ENCODE measurements at regions not wholly inside any gene's neighbourhood (a gene's known extent, or its start where the extent isn't known, plus 50 kb on each side); places are given as distances from the start of the nearest gene placed in this dataset.

- TF ChIP-seq CTCF (IDR thresholded peaks at IDR 0.05) (no peak), POLR2AphosphoS5 (IDR thresholded peaks at IDR 0.05) (peak in 1 of 3 donors; percentile 6), POLR2A (IDR thresholded peaks at IDR 0.05) (no peak)
Observed at GRCh38 chr12:114134922-114135321, 168.8 kb upstream of the RBM19 start.

Measured in transverse colon (tissue), 4 donors.